ENCODE measurements at regions not wholly inside any gene's neighbourhood (a gene's known extent, or its start where the extent isn't known, plus 50 kb on each side); places are given as distances from the start of the nearest gene placed in this dataset.

DNA sequence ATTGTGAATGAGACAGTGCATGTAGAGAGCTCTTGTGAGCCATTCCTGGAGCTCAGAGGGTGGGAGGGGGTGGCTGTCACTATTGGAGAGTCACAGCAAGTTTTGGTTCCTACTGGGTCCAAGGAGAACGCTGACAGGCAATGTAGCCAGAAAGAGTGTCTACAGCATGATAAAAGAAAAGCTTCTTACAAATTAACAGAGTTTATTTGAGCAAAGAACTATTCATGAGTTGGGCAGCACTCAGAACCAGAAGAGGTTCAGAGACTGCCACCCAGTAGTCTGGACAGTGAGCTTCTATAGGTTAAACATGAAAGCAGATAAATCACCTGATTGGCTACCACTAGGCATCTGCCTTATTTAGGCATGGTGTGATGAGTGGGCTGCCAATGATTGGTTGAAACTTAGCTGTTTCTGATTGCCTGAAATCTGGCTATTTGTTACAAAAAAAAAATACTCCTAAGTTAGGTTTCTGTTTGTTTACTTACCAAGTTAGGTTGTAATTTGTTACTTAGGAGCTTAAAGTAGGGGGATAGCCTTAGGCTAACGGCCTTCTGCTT lies 473.4 kb downstream of the PREX1 start:
- ChIA-PET POLR2A (no interaction called here), RAD21 (ENCODE audit: unreplicated experiment) (no interaction called here), SMC1A (ENCODE audit: uncharacterized antibody, unreplicated experiment) (interaction anchor here (1.0 to 2.0 kb wide), 4 partner anchors 11 to 51 kb away, joined by 3 to 6 read pairs (median 4); no protein-coding TSS in a partner anchor), CTCF (interaction anchor here (0.7 to 2.0 kb wide), 2 partner anchors 10 to 683 kb away, joined by 3 to 9 read pairs; no protein-coding TSS in a partner anchor)
- no peak for DNase-seq (ENCODE audit: low read depth, low spot score)
- Histone ChIP-seq H3K36me3 (ENCODE audit: control insufficient read depth in 2 of 2, insufficient read depth in 2 of 2, low read length in 1 of 2) (no peaks in the 10 kb centered on the region), H3K4me2 (ENCODE audit: control insufficient read depth, insufficient read depth) (no peak overlapping the region), H3K27me3 (replicated peaks in 1 of 2; ENCODE audit: control insufficient read depth in 2 of 2, insufficient read depth in 2 of 2, low read length in 1 of 2) (no peaks in the 10 kb centered on the region), H3K27ac (ENCODE audit: control insufficient read depth, insufficient read depth) (no peak overlapping the region), H3K79me2 (ENCODE audit: control insufficient read depth, insufficient read depth, low read length) (no peaks in the 10 kb centered on the region), H2AFZ (ENCODE audit: control insufficient read depth, low read depth, low read length) (no peak overlapping the region), H3K9me3 (replicated peaks; ENCODE audit: control insufficient read depth, insufficient read depth, low read length) (peaks cover 3% of the 10 kb centered on the region; the same call in 1 of the 3 replicates), H3K4me3 (no peak overlapping the region), H3K9ac (ENCODE audit: control insufficient read depth, insufficient read depth, low read length) (no peak overlapping the region), H4K20me1 (ENCODE audit: control insufficient read depth, insufficient read depth) (no peaks in the 10 kb centered on the region), H3K4me1 (ENCODE audit: control insufficient read depth, insufficient read depth, low read length) (peaks cover 13% of the 10 kb centered on the region)
- peak in 1 of 2 experiments; percentile 80; a peak in 2 of 4 replicates for TF ChIP-seq SRF (IDR thresholded peaks at IDR 0.05; ENCODE audit: low read depth in 2 of 2, low read length in 2 of 2)
- TF ChIP-seq MAX (IDR thresholded peaks at IDR 0.05; ENCODE audit: low read depth, low read length): no peak
- no peak for FAIRE-seq
- 41% methylated on average over 2 of the region's 2 CpGs for WGBS (ENCODE audit: insufficient coverage, insufficient replicate concordance, low lambda C conversion rate, missing lambda C conversion rate)
- in situ Hi-C loops (cut with MboI) (no loop called here), intact Hi-C loops (cut with micrococcal nuclease; ENCODE audit: unreplicated experiment) (no loop called here)
- no peak for ATAC-seq
- no TSS peak for BruUV-seq (replicated peaks)

GRCh38 chr20:48352628-48353027 lies 475.2 kb downstream of the PREX1 start:
- BruUV-seq (replicated peaks): no TSS peak
- in situ Hi-C loops (cut with MboI): no loop called here
- peaks cover 3% of the 10 kb centered on the region; the same call in 1 of the 3 replicates for H3K9me3 ChIP-seq (replicated peaks; ENCODE audit: control insufficient read depth, insufficient read depth, low read length)
- no peak for TF ChIP-seq E4F1 (IDR thresholded peaks at IDR 0.05; ENCODE audit: borderline replicate concordance, partially characterized antibody)
- TF ChIP-seq, protein P1, sequence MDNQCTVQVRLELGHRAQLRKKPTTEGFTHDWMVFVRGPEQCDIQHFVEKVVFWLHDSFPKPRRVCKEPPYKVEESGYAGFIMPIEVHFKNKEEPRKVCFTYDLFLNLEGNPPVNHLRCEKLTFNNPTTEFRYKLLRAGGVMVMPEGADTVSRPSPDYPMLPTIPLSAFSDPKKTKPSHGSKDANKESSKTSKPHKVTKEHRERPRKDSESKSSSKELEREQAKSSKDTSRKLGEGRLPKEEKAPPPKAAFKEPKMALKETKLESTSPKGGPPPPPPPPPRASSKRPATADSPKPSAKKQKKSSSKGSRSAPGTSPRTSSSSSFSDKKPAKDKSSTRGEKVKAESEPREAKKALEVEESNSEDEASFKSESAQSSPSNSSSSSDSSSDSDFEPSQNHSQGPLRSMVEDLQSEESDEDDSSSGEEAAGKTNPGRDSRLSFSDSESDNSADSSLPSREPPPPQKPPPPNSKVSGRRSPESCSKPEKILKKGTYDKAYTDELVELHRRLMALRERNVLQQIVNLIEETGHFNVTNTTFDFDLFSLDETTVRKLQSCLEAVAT (IDR thresholded peaks at IDR 0.05): no peak
- TF ChIP-seq IKZF2 (IDR thresholded peaks at IDR 0.05): no peak
- TF ChIP-seq HDAC2 (IDR thresholded peaks at IDR 0.05): no peak
- TF ChIP-seq, protein P2, sequence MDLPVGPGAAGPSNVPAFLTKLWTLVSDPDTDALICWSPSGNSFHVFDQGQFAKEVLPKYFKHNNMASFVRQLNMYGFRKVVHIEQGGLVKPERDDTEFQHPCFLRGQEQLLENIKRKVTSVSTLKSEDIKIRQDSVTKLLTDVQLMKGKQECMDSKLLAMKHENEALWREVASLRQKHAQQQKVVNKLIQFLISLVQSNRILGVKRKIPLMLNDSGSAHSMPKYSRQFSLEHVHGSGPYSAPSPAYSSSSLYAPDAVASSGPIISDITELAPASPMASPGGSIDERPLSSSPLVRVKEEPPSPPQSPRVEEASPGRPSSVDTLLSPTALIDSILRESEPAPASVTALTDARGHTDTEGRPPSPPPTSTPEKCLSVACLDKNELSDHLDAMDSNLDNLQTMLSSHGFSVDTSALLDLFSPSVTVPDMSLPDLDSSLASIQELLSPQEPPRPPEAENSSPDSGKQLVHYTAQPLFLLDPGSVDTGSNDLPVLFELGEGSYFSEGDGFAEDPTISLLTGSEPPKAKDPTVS (IDR thresholded peaks at IDR 0.05; ENCODE audit: low read depth, low read length): no peak
- TF ChIP-seq MEF2B (IDR thresholded peaks at IDR 0.05; ENCODE audit: partially characterized antibody, poor library complexity, severe bottlenecking): no peak
- TF ChIP-seq TCF7 (IDR thresholded peaks at IDR 0.05; ENCODE audit: borderline replicate concordance): no peak
- no peak for TF ChIP-seq TCF3 (IDR thresholded peaks at IDR 0.05; ENCODE audit: borderline replicate concordance, insufficient read depth, low read depth, low read length)
- TF ChIP-seq RAD51 (IDR thresholded peaks at IDR 0.05): no peak

More at GRCh38 chr20:48352628-48353027, 475.2 kb downstream of the PREX1 start:
- ChIA-PET CTCF (interaction anchor here (0.9 to 2.5 kb wide), 3 partner anchors 268 to 895 kb away, joined by 3 to 16 read pairs (median 3); no protein-coding TSS in a partner anchor), RAD21 (ENCODE audit: unreplicated experiment) (no interaction called here), POLR2A (no interaction called here), SMC1A (ENCODE audit: uncharacterized antibody, unreplicated experiment) (interaction anchor here (1.1 to 1.2 kb wide), 2 partner anchors 11 to 13 kb away, joined by 3 to 4 read pairs; no protein-coding TSS in a partner anchor)
- Histone ChIP-seq H3K36me3 (ENCODE audit: control insufficient read depth in 2 of 2, insufficient read depth in 2 of 2, low read length in 1 of 2) (no peaks in the 10 kb centered on the region), H3K4me1 (ENCODE audit: control insufficient read depth, insufficient read depth, low read length) (no peaks in the 10 kb centered on the region), H3K4me3 (no peak overlapping the region), H3K27ac (ENCODE audit: control insufficient read depth, insufficient read depth) (no peak overlapping the region), H3K9ac (ENCODE audit: control insufficient read depth, insufficient read depth, low read length) (no peak overlapping the region), H4K20me1 (ENCODE audit: control insufficient read depth, insufficient read depth) (no peaks in the 10 kb centered on the region), H3K27me3 (replicated peaks in 1 of 2; ENCODE audit: control insufficient read depth in 2 of 2, insufficient read depth in 2 of 2, low read length in 1 of 2) (no peaks in the 10 kb centered on the region), H2AFZ (ENCODE audit: control insufficient read depth, low read depth, low read length) (no peak overlapping the region), H3K79me2 (ENCODE audit: control insufficient read depth, insufficient read depth, low read length) (no peaks in the 10 kb centered on the region), H3K4me2 (ENCODE audit: control insufficient read depth, insufficient read depth) (no peak overlapping the region)
- intact Hi-C loops (cut with micrococcal nuclease; ENCODE audit: unreplicated experiment): no loop called here
- DNase-seq (ENCODE audit: low read depth, low spot score) (no peak), ATAC-seq (no peak), FAIRE-seq (no peak)
- WGBS (ENCODE audit: insufficient coverage, insufficient replicate concordance, low lambda C conversion rate, missing lambda C conversion rate): 79% methylated on average over 3 of the region's 3 CpGs
